SHP77 (cell line): ENCODE measurements at regions not wholly inside any gene's neighbourhood (a gene's known extent, or its start where the extent isn't known, plus 50 kb on each side); places are given as distances from the start of the nearest gene placed in this dataset.

Experiments
- DNase-seq, 2 experiments: peaks; one replicate each; lab custom pipeline; 2025; lab: John Stamatoyannopoulos, UW

GRCh38 chr1:199161766-199162303 lies 523.0 kb downstream of the PTPRC start:
- DNase-seq: no peak

- DNase-seq: no peak
Observed at GRCh38 chr1:199163267-199163666, 524.4 kb downstream of the PTPRC start.

GRCh38 chr1:199163670-199164069 lies 524.8 kb downstream of the PTPRC start:
- DNase-seq: no peak

GRCh38 chr1:199167460-199167859 lies 528.6 kb downstream of the PTPRC start:
- DNase-seq: no peak

- DNase-seq: no peak
Observed at GRCh38 chr1:199168888-199169585, 530.2 kb downstream of the PTPRC start.

GRCh38 chr1:199170711-199171110 lies 531.9 kb downstream of the PTPRC start:
- DNase-seq: no peak

GRCh38 chr1:199172171-199173124 lies 533.6 kb downstream of the PTPRC start:
- DNase-seq: no peak

GRCh38 chr1:199173356-199173755 lies 534.5 kb downstream of the PTPRC start:
- DNase-seq: no peak

GRCh38 chr1:199174336-199174735 lies 535.5 kb downstream of the PTPRC start:
- DNase-seq: no peak

- no peak for DNase-seq
Observed at GRCh38 chr1:199176713-199177112, 537.9 kb downstream of the PTPRC start.

- no peak for DNase-seq
Observed at GRCh38 chr1:199177241-199177640, 538.4 kb downstream of the PTPRC start.

GRCh38 chr1:199178646-199179045 lies 539.8 kb downstream of the PTPRC start:
- no peak for DNase-seq

GRCh38 chr1:199182186-199182843 lies 543.5 kb downstream of the PTPRC start:
- DNase-seq: no peak

- DNase-seq: no peak
Observed at GRCh38 chr1:199184180-199184579, 545.3 kb downstream of the PTPRC start.

- no peak for DNase-seq
Observed at GRCh38 chr1:199194862-199195261, 556.0 kb downstream of the PTPRC start.

- no peak for DNase-seq
Observed at GRCh38 chr1:199197695-199198094, 558.9 kb downstream of the PTPRC start.

GRCh38 chr1:199202331-199202730 lies 563.5 kb downstream of the PTPRC start:
- DNase-seq: no peak

GRCh38 chr1:199204231-199204630 lies 565.4 kb downstream of the PTPRC start:
- no peak for DNase-seq

GRCh38 chr1:199205740-199206441 lies 567.1 kb downstream of the PTPRC start:
- no peak for DNase-seq

- DNase-seq: no peak
Observed at GRCh38 chr1:199208847-199209246, 570.0 kb downstream of the PTPRC start.

GRCh38 chr1:199218065-199218464 lies 579.2 kb downstream of the PTPRC start:
- no peak for DNase-seq

GRCh38 chr1:199218533-199218932 lies 579.7 kb downstream of the PTPRC start:
- no peak for DNase-seq
